HG03097 (cell line): ENCODE measurements at regions not wholly inside any gene's neighbourhood (a gene's known extent, or its start where the extent isn't known, plus 50 kb on each side); places are given as distances from the start of the nearest gene placed in this dataset.

Experiments
- ATAC-seq: cut with Tn5 transposase; IDR thresholded peaks from one replicate; pipeline ENCODE4 v1.9.1; 2021; ENCODE audit not compliant: unreplicated experiment, low FRiP score

DNA sequence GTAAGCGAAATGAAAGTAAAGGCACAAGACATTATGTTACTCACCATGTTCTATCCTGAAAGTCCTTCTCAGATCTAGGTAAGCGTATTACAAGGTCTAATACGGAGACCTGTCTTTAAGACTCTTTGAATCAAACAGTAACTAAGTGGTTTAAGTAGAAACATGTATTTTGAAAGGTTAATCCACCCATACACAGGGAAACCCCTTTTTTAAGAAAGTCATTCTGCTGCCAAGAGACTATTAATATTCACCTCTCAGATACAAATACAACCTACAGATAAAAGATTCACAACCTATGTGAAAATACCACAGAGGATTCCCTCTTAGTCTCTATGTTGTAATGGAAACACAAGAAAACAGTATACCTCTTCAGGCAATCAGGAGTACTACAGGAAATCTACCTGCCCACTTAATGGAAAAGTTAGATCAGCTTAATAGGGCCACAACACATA, 63.2 kb upstream of the TNIP3 start:
- ATAC-seq = peak; percentile 92

DNA sequence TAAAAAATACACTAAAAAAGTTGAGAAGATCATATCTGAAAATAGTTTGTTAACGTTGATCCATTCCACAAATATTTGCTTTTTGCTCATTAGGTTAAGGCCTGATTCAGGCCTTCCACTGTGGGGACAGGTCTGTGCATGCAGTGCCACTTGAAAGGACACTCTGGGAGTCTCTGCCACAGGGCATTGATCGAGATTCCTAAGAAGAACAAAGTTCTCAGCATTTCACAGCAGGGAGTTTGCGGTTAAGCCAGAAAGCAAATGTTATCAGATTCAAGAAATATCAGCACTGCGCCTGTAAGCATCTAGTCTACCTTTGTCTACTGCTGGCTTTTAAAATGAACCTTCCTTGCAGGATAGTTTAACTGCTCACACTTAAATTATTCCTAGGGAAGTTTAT, 62.2 kb upstream of the TNIP3 start:
- ATAC-seq = no peak

- no peak for ATAC-seq
These were observed 57.5 kb upstream of the TNIP3 start for GRCh38 chr4:121221608-121222007.

- ATAC-seq = no peak
These were observed 57.1 kb upstream of the TNIP3 start for GRCh38 chr4:121221201-121221600.

DNA sequence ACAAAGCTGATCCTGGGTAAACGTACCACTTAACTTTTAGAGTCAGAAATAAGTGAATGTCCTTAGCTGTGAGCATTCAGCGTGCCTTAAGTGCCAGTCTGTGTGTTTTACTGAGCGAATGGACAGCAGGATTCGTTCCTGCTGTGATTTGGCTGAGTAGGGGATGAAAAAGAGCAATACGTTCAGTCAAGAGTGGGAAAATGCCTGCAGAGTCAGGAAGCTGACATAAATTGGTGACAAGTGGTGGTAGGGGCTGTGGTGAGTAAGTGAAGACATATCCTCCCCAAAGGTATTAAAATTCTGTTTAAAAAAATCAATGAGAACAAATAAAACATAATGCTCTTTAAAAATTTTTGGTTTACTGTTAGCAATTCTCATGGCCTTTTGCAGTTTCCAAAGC, 56.6 kb upstream of the TNIP3 start:
- ATAC-seq = no peak

DNA sequence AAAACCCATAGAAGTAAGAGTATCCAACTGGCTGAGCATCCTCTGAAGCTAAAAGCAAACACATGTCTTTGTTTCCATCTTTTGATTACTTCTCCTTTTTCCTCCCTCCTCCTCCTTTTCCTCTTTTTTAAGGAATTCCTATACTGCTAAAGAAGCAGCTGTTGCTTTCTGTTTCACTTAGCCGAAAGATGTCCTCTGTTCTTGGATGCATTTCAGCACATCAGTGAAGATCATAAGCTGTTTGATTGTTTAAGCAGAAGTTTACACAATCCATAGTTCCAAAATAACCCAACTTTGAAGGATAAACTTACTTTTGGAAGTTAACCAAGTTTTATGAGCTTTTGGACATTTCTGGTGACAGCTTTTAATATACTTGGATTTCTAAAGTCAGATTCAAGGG, 55.1 kb upstream of the TNIP3 start:
- no peak for ATAC-seq

- ATAC-seq = no peak
These were observed 53.2 kb upstream of the TNIP3 start for GRCh38 chr4:121217351-121217750.

DNA sequence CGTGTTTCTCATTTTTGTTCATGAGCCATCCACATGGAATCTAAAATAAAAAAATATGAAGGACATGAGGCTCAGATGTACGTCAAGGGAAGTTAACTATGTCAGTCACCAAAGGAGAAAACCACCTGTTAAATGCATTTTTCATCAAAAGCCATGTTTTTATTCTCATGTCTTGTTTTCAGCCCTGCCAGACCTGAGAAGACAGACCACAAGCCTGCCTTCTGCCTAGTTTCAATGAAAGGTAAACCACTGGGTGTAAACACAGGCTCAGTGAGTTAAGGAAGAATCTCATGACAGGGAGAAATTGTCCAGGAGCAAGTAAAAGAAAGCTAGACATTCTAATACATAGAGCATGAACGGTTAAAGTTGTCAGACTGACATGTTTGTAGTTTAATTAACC, 52.3 kb upstream of the TNIP3 start:
- ATAC-seq = no peak

DNA sequence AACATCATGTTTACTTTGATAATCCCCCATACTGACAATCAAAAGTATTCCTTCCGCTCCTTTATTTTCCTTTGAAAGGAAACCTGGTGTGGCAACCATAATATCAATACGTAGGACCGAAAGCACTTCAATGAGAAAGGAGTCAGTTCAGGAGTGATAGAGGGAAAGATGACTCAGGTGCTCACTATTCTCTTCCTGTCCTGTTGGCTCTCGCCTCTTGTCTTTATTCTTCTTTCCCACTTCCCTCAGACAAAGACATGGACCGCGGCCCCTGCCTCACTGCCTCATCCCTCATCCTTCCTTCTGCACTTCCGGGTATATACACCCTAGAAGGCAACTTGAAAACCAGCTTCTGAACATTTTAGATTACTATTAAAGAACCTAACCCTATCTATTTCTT, 49.8 kb upstream of the TNIP3 start:
- ATAC-seq = no peak
